Type B pancreatic cell (in vitro differentiated cells): ENCODE measurements at regions not wholly inside any gene's neighbourhood (a gene's known extent, or its start where the extent isn't known, plus 50 kb on each side); places are given as distances from the start of the nearest gene placed in this dataset.
A peak's percentile ranks its signal among the peaks of the same experiment; 100 is the strongest.
"Not testable (repeated sequence)": the region's sequence is repeated elsewhere in the genome, so short reads cannot be mapped to it uniquely, and the experiment has no call there.

Source experiments
- DNase-seq: peaks from one replicate; pipeline ENCODE4 v3.0.0; 2021; ENCODE audit warnings: mixed read lengths; ENCODE audit not compliant: unreplicated experiment; ENCODE audit errors: extremely low spot score
- H3K27ac Mint-ChIP-seq: 2 replicates; pipeline ENCODE4 v1.8.0; 2021; ENCODE audit warnings: mild to moderate bottlenecking, mixed read lengths
- H3K27me3 Mint-ChIP-seq: 2 replicates; pipeline ENCODE4 v1.8.0; 2021; ENCODE audit warnings: mixed read lengths
- H3K36me3 Mint-ChIP-seq: 2 replicates; pipeline ENCODE4 v1.8.0; 2021; ENCODE audit warnings: mixed read lengths
- H3K4me1 Mint-ChIP-seq: one replicate; pipeline ENCODE4 v1.8.0; 2021; ENCODE audit warnings: mixed read lengths; ENCODE audit not compliant: unreplicated experiment
- H3K4me3 Mint-ChIP-seq: 2 replicates; pipeline ENCODE4 v1.8.0; 2021; ENCODE audit warnings: mild to moderate bottlenecking, mixed read lengths
- H3K9me3 Mint-ChIP-seq: 2 replicates; pipeline ENCODE4 v1.8.0; 2021; ENCODE audit warnings: mixed read lengths
- CTCF ChIP-seq: fragments of 200-600 bp; sonication (generic); conservative IDR thresholded peaks from 2 replicates; pipeline ENCODE4 v1.5.0; 2021; ENCODE audit warnings: antibody characterized with exemption, mild to moderate bottlenecking

- H3K4me3 Mint-ChIP-seq = no peak overlapping the region
- no peak for TF ChIP-seq CTCF
- H3K9me3 Mint-ChIP-seq = peaks cover 12% of the 10 kb centered on the region
- peaks cover 3% of the 10 kb centered on the region for H3K36me3 Mint-ChIP-seq
- H3K4me1 Mint-ChIP-seq = peaks cover 18% of the 10 kb centered on the region
- no peak overlapping the region for H3K27ac Mint-ChIP-seq
- DNase-seq = no peak
- peaks cover 3% of the 10 kb centered on the region for H3K27me3 Mint-ChIP-seq
Observed at GRCh38 chr2:67159929-67160328, 237.2 kb upstream of the ETAA1 start.

DNA sequence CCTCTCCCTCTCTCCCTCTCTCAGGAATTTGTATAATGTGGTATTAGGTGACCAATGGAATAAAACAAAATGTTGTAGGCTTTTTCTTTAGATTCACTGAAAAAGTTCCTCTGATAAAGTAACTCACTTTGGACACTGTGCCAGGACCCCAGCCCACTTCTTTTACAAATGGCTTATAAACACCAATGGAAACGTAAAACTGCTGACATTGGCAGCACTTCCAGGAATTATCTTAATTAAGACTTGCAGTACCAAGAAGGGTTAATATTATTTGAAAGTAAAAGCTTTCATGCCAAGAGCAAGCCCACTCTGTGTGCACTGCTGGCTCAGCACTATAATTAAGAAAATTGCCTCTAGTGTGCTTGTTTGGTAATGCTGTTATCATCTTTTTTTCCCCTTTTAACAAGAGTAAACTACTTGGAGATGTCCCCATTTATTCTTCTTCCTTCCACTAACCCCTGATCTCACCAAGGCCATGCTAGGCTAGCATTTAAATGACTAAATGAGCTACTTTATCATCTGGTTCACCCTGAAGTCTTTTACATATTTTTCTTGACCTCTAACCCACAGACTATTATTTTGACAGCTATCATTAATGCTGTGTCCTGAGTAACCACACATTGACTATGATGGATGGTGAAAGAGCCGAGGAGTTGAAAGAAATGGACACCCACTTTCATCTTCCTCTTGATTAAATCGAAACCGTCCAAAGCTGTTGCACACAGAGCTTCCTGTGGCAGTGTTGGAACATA, 232.2 kb upstream of the ETAA1 start:
- Mint-ChIP-seq H3K36me3 (peaks cover 5% of the 10 kb centered on the region), H3K27me3 (peaks cover 3% of the 10 kb centered on the region), H3K27ac (peak overlapping the region; percentile 8), H3K9me3 (peaks cover 8% of the 10 kb centered on the region), H3K4me3 (peak overlapping the region; percentile 32), H3K4me1 (peaks cover 22% of the 10 kb centered on the region)
- no peak for DNase-seq
- TF ChIP-seq CTCF = peak; percentile 37

DNA sequence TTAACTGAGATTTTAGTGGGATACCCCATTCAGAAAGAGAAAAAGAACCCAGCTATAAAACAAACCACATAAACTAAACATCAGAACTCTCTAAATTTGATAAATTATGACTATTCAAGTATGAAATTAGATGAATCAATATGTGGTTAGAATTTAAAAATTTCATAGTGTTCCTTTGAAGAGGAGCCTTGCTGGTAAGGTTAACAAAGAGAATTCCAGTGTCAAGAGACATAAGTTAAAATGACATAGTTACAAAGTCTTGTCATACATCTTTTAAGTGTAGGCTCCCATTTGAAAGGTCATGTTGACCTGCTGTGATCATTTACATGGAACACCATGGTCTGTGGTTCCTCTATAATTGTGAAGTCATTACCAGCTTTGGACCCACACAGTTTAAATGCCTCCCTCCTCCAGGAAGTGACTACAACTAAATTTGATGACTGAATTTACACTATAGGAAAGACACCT, 231.6 kb upstream of the ETAA1 start:
- DNase-seq = no peak
- Mint-ChIP-seq H3K4me1 (peaks cover 22% of the 10 kb centered on the region), H3K27ac (peak overlapping the region; percentile 8), H3K27me3 (peaks cover 3% of the 10 kb centered on the region), H3K36me3 (peaks cover 5% of the 10 kb centered on the region), H3K9me3 (peaks cover 8% of the 10 kb centered on the region), H3K4me3 (no peak overlapping the region)
- no peak for TF ChIP-seq CTCF

- H3K4me3 Mint-ChIP-seq, H3K27me3 Mint-ChIP-seq, DNase-seq, H3K9me3 Mint-ChIP-seq, H3K27ac Mint-ChIP-seq, H3K36me3 Mint-ChIP-seq: not testable (repeated sequence)
- peaks cover 22% of the 10 kb centered on the region for H3K4me1 Mint-ChIP-seq
Observed at GRCh38 chr2:67166511-67166910, 230.6 kb upstream of the ETAA1 start.

DNA sequence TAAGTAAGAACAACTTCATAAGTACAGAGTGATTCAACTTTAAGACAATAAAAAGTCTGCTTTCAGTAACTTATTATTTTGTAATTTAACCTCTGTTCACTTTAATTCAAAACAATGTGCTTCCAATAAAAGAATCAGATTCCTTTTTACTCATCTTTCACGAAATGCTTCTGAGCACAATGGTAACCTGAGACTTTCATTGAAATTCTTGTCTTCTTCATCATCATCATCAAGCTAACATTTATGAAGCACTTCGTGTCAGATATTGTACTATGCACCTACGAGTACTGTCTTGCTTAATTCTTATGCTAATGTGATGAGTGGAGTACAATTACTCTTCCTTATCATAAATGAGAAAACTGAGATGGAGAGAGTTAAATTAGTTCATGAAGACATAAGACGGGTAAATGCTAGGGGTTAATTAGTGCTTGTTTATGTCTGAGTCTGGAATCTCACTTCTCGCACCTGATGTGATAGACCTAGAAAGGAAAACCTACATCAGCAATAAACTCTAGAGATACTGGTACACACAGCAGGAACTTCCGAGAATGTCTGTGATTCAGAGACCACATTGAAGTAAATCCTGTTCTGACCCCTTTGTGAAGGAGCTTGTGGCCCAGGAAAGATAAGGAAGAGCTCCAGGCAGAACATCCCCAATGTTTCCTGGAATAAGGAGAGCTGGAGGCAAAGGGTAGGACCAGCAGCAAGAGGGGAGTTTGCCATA, 227.6 kb upstream of the ETAA1 start:
- no peak for TF ChIP-seq CTCF
- peaks cover 14% of the 10 kb centered on the region for H3K4me1 Mint-ChIP-seq
- peaks cover 5% of the 10 kb centered on the region for H3K36me3 Mint-ChIP-seq
- no peak overlapping the region for H3K27ac Mint-ChIP-seq
- H3K9me3 Mint-ChIP-seq = no peaks in the 10 kb centered on the region
- no peak for DNase-seq
- H3K4me3 Mint-ChIP-seq = no peak overlapping the region
- H3K27me3 Mint-ChIP-seq = peaks cover 3% of the 10 kb centered on the region

GRCh38 chr2:67179526-67179925, 217.6 kb upstream of the ETAA1 start:
- H3K4me3 Mint-ChIP-seq = no peak overlapping the region

More at GRCh38 chr2:67179526-67179925, 217.6 kb upstream of the ETAA1 start:
- no peak for DNase-seq
- Mint-ChIP-seq H3K27ac (no peak overlapping the region), H3K36me3 (peaks cover 4% of the 10 kb centered on the region), H3K4me1 (no peaks in the 10 kb centered on the region), H3K27me3 (no peaks in the 10 kb centered on the region), H3K9me3 (peaks cover 7% of the 10 kb centered on the region)
- no peak for TF ChIP-seq CTCF
